GM21381 (cell line): ENCODE measurements at regions not wholly inside any gene's neighbourhood (a gene's known extent, or its start where the extent isn't known, plus 50 kb on each side); places are given as distances from the start of the nearest gene placed in this dataset.
"Not testable (repeated sequence)": the region's sequence is repeated elsewhere in the genome, so short reads cannot be mapped to it uniquely, and the experiment has no call there.

Source experiments
- ATAC-seq: cut with Tn5 transposase; IDR thresholded peaks from one replicate; pipeline ENCODE4 v1.9.1; 2021; ENCODE audit warnings: mild to moderate bottlenecking, moderate library complexity; ENCODE audit not compliant: unreplicated experiment

- ATAC-seq: no peak
Observed at GRCh38 chr21:22363504-22363903, 1365.3 kb downstream of the NCAM2 start.

DNA sequence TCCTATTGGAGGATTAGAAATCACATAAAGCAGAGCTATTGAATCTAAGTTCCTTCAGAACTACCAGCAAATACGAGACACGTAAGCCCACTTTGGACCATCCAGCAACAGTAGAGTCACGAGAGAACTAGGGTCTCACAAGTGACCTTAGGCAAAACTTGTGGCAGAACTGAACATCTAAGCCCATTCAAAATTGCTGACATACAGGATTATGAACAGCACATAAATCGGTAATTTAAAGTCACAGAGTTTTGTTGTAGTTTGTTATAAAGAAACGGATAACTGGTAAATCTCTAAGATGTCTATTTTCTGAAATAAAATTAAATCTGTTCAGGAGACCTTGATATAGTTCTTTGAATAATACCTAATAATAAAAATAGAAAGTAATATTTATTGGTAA lies 1366.0 kb downstream of the NCAM2 start:
- no peak for ATAC-seq

- no peak for ATAC-seq
Observed at GRCh38 chr21:22374218-22374969, 1376.2 kb downstream of the NCAM2 start.

DNA sequence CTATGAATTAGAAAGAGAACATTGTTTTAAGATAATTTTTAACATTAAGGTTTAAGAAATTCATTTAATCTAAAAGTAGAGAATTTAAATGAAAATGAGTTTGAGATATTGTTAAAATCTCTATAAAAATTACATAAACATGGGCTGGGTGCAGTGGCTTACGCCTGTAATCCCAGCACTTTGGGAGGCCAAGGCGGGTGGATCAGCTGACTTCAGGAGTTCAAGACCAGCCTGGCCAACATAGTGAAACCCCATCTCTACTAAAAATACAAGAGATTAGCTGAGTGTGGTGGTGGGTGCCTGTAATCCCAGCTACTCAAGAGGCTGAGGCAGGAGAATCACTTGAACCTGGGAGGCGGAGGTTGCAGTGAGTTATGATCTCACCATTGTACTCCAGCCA lies 1379.6 kb downstream of the NCAM2 start:
- not testable (repeated sequence) for ATAC-seq

GRCh38 chr21:22393324-22393723 lies 1395.1 kb downstream of the NCAM2 start:
- no peak for ATAC-seq

DNA sequence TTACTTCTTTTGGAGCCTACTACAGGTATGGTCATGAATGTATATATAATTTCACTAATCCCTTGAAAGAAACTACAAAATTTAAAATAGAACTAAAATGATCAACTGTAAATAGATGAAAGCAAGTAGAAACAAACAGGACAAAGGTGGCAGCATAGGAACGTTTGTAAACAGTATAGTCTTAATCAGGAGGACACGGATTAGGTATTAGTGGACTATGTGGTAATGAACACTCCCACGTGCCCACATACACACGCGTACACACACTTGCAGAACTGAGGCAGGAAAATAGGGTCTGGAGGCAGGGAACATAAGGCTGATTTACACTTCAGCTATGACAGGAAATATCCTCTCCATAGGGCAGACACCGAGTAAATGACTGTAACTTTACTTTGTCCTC lies 1397.8 kb downstream of the NCAM2 start:
- no peak for ATAC-seq

DNA sequence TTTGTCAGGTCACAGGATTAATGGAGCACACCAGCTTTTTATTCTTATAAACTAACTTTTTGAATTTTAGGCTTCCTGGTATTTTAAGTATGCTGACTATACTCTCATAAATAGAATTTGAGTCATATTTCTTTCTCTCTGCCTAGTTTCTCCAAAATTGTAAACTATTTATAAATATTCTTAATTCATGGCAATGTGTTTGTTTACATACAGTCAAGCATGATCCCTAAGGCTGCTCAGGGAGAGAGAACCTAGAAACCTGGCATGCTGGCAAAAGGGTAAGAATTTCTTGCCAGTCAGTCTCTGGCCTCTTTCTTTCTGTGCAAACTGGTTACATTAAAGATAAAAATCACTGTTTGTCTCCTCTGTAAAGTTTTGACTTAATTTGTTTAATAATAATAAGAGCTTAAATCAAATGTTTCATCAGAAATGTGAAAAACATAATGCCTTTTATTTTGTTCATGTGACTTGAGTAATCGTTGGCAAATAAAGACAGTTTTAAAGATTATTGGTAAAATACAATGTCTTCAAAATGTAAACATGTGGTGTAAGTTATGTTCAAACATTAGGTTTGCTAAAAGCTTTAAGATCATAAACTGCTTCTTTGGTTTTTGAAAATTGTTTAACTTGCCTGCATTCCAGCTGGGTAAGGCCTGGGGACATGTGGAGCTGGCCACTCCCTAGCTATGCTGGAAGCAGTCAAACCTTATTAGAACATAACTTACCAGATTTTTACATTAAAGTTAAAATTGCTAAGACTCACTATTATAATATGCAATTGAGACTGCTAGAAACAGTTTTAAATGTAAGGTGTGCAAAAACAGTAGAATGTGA lies 1401.7 kb downstream of the NCAM2 start:
- no peak for ATAC-seq

DNA sequence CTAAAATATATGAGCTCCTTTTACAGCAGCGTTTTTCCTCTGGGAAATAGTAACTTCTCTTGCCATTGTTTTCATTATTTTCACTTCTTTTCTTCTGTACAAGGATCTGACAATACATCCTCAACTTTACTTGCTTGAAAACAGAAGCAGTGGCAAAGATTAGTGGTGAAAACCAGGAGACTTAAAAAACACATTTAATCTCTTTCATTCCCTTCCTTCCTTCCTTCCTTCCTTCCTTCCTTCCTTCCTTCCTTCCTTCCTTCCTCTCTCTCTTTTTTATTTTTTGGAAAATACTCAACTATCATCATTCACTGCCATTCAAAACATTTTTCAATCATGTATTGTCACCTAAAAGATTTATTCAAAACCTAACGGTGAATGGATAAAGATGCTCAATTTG lies 1411.4 kb downstream of the NCAM2 start:
- ATAC-seq: no peak

DNA sequence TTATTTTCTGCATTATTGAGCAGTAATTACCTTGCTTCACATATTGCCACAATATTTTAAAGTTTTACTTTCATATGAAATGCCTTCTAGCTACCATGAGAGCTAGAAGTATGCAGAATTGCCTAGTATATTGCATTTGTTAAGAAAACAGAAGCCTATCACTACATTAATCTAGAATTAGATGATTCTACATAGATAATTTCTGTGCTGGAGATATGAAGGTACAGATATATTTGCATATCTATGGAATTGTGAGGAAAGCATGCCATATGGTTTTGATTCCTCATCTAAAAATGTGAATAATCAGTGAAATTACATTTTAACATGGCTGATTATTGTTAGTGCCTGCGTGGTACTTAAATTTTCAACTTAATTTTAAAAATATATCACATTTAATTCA lies 1418.3 kb downstream of the NCAM2 start:
- no peak for ATAC-seq

GRCh38 chr21:22421416-22422180 lies 1423.4 kb downstream of the NCAM2 start:
- ATAC-seq: no peak

DNA sequence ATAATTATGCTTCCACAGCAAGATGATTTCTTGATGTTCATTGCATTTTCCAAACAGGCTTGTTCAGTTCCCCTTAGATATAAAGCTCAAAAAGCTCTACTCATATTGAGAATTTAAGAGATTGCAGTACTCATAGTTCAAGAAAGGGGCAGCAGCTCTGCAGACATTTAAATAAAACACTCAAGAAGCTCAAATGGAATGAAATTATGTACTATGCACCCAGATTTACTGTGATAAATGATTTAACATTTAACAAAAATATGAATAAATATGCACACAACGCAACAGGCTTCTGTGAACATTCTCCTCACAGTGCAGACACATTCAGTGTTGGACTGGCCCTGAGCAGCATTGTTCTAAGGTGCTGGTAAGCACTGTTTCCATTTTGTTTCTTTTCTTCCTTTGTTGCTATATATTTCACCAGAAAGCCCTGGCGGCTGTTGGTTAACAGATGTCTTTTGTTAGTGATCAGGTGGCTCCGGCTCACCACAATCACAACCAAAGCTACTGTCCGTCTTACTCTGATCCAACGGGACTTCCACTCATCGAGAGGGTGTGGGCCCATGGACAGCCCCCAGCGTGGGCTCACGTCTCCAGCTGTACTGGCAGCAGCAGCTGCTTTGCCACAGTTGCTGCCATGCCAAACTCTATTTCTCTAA lies 1440.3 kb downstream of the NCAM2 start:
- no peak for ATAC-seq

DNA sequence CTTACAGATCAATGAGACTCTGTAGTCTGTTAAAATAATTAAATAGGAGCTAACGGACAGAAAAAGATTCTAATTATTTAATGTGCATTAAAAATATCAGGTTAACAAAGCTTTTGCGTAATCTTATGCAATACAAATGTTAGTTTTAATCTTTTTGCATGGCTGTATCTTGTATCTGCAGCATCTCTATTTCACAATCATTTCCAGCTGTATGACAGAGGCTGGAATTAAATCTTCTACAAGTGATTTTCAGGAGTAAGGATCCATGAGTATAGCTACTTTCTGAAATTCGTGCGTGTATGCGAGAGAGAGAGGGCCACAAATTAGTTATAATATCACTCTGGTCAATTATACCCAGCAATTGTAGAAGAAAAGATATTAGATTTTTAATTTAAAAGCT lies 1446.8 kb downstream of the NCAM2 start:
- ATAC-seq: no peak

- no peak for ATAC-seq
Observed at GRCh38 chr21:22450507-22450906, 1452.3 kb downstream of the NCAM2 start.

GRCh38 chr21:22456241-22456640 lies 1458.0 kb downstream of the NCAM2 start:
- ATAC-seq: no peak

DNA sequence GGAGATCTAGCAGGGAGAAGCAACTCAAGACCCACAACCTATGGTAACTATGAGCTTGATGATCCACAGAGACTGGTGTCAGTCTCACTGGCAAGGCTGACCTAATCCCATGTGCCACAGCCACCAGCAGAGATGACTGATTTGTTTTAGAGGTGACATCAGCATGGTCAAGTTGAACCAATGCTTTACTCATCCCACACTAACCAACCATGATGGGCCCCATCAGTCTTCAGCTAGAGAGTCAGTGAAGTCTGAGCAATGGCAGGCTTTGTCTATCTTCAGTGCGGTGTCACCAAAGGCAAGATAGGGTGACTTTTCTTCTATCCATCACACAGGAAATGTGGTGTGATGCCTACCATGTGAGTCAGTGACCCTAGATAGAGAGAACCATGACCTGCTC lies 1470.7 kb downstream of the NCAM2 start:
- no peak for ATAC-seq

DNA sequence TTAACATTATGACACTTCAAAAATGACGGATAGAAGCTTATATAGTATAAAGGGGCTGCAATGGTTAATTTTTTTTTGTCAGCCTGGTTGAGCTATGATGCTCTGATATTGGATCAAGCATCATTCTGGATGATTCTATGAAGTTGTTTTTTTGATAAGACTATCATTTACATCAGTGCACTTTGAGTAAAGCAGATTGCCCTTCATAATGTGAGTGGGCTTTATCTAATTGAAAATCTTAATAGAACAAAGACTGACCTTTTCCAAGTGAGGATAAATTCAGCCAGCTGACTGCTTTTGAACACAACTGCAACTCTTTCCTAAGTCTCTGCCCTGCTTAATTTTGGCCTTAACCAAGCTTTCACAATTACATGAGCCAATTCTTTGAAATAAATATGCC lies 1476.2 kb downstream of the NCAM2 start:
- no peak for ATAC-seq

- ATAC-seq: no peak
Observed at GRCh38 chr21:22476214-22476613, 1478.0 kb downstream of the NCAM2 start.

- ATAC-seq: no peak
Observed at GRCh38 chr21:22476726-22477646, 1478.8 kb downstream of the NCAM2 start.

GRCh38 chr21:22490049-22490448 lies 1491.8 kb downstream of the NCAM2 start:
- ATAC-seq: no peak

DNA sequence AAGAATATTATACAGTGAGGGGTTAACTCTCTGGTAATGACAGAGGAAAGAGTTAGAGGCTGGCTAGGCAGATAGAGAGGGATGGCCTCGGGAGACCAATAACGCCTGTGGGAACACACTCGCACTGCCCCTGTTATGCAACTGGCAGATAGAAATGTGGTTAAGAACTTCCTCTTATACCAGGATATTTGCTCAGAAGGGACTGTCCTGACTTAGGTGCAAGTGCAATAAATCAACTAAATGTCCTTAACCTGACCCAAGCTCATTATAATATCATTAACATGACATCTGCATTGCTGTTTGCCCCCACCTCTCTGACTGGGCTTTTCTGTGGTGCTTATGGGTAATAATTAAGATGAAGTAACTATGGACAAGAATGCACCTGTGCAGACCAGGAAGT lies 1518.0 kb downstream of the NCAM2 start:
- no peak for ATAC-seq
